ENCODE measurements at regions not wholly inside any gene's neighbourhood (a gene's known extent, or its start where the extent isn't known, plus 50 kb on each side); places are given as distances from the start of the nearest gene placed in this dataset.

- TF ChIP-seq CTCF (IDR thresholded peaks at IDR 0.05 in 2 of 3, conservative IDR thresholded peaks at IDR 0.05 in 1 of 3; ENCODE audit: borderline replicate concordance in 1 of 3, insufficient read depth in 1 of 3, low read depth in 2 of 3, low read length in 2 of 3) (no peak), POLR2AphosphoS5 (IDR thresholded peaks at IDR 0.05; ENCODE audit: low read depth, low read length) (no peak), POLR2A (IDR thresholded peaks at IDR 0.05; ENCODE audit: borderline replicate concordance, extremely low read depth, insufficient read depth, insufficient read length) (no peak), EGR1 (IDR thresholded peaks at IDR 0.05; ENCODE audit: low read depth) (no peak), ZBTB33 (IDR thresholded peaks at IDR 0.05; ENCODE audit: extremely low read depth, insufficient replicate concordance, low read length) (no peak), SIN3A (IDR thresholded peaks at IDR 0.05; ENCODE audit: low read depth) (no peak), EZH2 (IDR thresholded peaks at IDR 0.05) (no peak), EZH2phosphoT487 (IDR thresholded peaks at IDR 0.05; ENCODE audit: borderline replicate concordance) (no peak), SP1 (IDR thresholded peaks at IDR 0.05; ENCODE audit: low read depth) (no peak), YY1 (IDR thresholded peaks at IDR 0.05; ENCODE audit: extremely low read depth, insufficient replicate concordance, low read depth, low read length) (no peak), MAX (IDR thresholded peaks at IDR 0.05) (no peak)
Observed at GRCh38 chr5:156254196-156254595, 72.8 kb upstream of the SGCD start.
